Testis (tissue), 2 donors: ENCODE measurements at regions not wholly inside any gene's neighbourhood (a gene's known extent, or its start where the extent isn't known, plus 50 kb on each side); places are given as distances from the start of the nearest gene placed in this dataset.

Source experiments
- DNase-seq: peaks from one replicate; pipeline ENCODE4 v3.0.0-alpha.2; 2019
- H3K27ac ChIP-seq, 2 donors: fragments of 200-600 bp; sonication (generic); one replicate each; pipeline ENCODE4 v1.5.1; 2019
- H3K27me3 ChIP-seq: fragments of 200-600 bp; sonication (generic); one replicate; pipeline ENCODE4 v1.5.1; 2019
- H3K36me3 ChIP-seq: fragments of 200-600 bp; sonication (generic); one replicate; pipeline ENCODE4 v1.5.1; 2017; ENCODE audit warnings: low read depth; ENCODE audit errors: missing control alignments
- H3K4me1 ChIP-seq: fragments of 200-600 bp; sonication (generic); one replicate; pipeline ENCODE4 v1.5.1; 2019
- H3K4me3 ChIP-seq, 2 donors: fragments of 200-600 bp; sonication (generic); one replicate each; pipeline ENCODE4 v1.5.1; 2017 to 2019
- H3K9me3 ChIP-seq: fragments of 200-600 bp; sonication (generic); one replicate; pipeline ENCODE4 v1.5.1; 2017
- CTCF ChIP-seq, 3 experiments: fragments of 450-650 bp in 2 of 3; fragments of 200-600 bp in 1 of 3; sonication (generic) in 1 of 3; IDR thresholded peaks; one replicate each; pipeline ENCODE4 v1.5.1; 2016 to 2019; ENCODE audit warnings: antibody characterized with exemption in 3 of 3, mild to moderate bottlenecking in 2 of 3, moderate library complexity in 1 of 3
- POLR2A ChIP-seq: fragments of 450-650 bp; IDR thresholded peaks from one replicate; pipeline ENCODE4 v1.6.1; 2017; ENCODE audit warnings: antibody characterized with exemption, mild to moderate bottlenecking, moderate library complexity
- WGBS, 2 donors: methylation state at CpG; one replicate each; pipeline ENCODE4 v1.1.5; 2018; 5-methylcytosine and 5-hydroxymethylcytosine counted together
- intact Hi-C: fragments of 100-400 bp; cut with DNase I; formaldehyde crosslinking; loops from one replicate; pipeline ENCODE4 v1.15.1; 2023; ENCODE audit warnings: low total_unique reads

- Histone ChIP-seq H3K27me3 (no peaks in the 10 kb centered on the region), H3K27ac (no peak overlapping the region), H3K9me3 (no peaks in the 10 kb centered on the region), H3K36me3 (no peaks in the 10 kb centered on the region), H3K4me3 (no peak overlapping the region), H3K4me1 (no peaks in the 10 kb centered on the region)
- DNase-seq, result no peak
- TF ChIP-seq CTCF (IDR thresholded peaks at IDR 0.05) (no peak), POLR2A (no peak)
- intact Hi-C loops, result no loop called here
- WGBS, 2 donors, result 88 to 94% methylated on average over 4 of the region's 4 CpGs
Measured at GRCh38 chr17:12530161-12530560, 135.5 kb upstream of the MYOCD start.

GRCh38 chr17:12536021-12536420 lies 129.7 kb upstream of the MYOCD start:
- intact Hi-C loops, result no loop called here
- 90 to 91% methylated on average over 3 of the region's 3 CpGs for WGBS, 2 donors

GRCh38 chr17:12536472-12536871 lies 129.2 kb upstream of the MYOCD start:
- Histone ChIP-seq H3K27ac (no peak overlapping the region), H3K9me3 (no peaks in the 10 kb centered on the region), H3K36me3 (no peaks in the 10 kb centered on the region), H3K4me3 (no peak overlapping the region), H3K4me1 (no peaks in the 10 kb centered on the region), H3K27me3 (no peaks in the 10 kb centered on the region)
- TF ChIP-seq CTCF (IDR thresholded peaks at IDR 0.05) (no peak), POLR2A (no peak)
- WGBS, 2 donors, result 90 to 96% methylated on average over 1 of the region's 1 CpG
- intact Hi-C loops, result no loop called here
- no peak for DNase-seq

More at GRCh38 chr17:12536021-12536420, 129.7 kb upstream of the MYOCD start:
- DNase-seq, result no peak
- no peak overlapping the region for H3K4me3 ChIP-seq
- H3K36me3 ChIP-seq, result no peaks in the 10 kb centered on the region
- H3K27ac ChIP-seq, result no peak overlapping the region
- H3K9me3 ChIP-seq, result no peaks in the 10 kb centered on the region
- no peaks in the 10 kb centered on the region for H3K4me1 ChIP-seq
- H3K27me3 ChIP-seq, result no peaks in the 10 kb centered on the region
- TF ChIP-seq POLR2A (no peak), CTCF (IDR thresholded peaks at IDR 0.05) (no peak)

- Histone ChIP-seq H3K4me1 (no peaks in the 10 kb centered on the region), H3K27ac (no peak overlapping the region), H3K4me3 (no peak overlapping the region), H3K27me3 (no peaks in the 10 kb centered on the region), H3K9me3 (no peaks in the 10 kb centered on the region), H3K36me3 (no peaks in the 10 kb centered on the region)
- TF ChIP-seq POLR2A, result no peak
- no peak for TF ChIP-seq CTCF (IDR thresholded peaks at IDR 0.05)
- intact Hi-C loops, result no loop called here
- DNase-seq, result no peak
- 90 to 92% methylated on average over 3 of the region's 3 CpGs for WGBS, 2 donors
Measured at GRCh38 chr17:12537436-12537835, 128.3 kb upstream of the MYOCD start.

GRCh38 chr17:12538003-12538402 lies 127.7 kb upstream of the MYOCD start:
- H3K9me3 ChIP-seq, result no peaks in the 10 kb centered on the region
- TF ChIP-seq POLR2A (no peak), CTCF (IDR thresholded peaks at IDR 0.05) (no peak)
- H3K27ac ChIP-seq, result no peak overlapping the region
- intact Hi-C loops, result no loop called here
- DNase-seq, result no peak
- H3K4me1 ChIP-seq, result no peaks in the 10 kb centered on the region
- H3K36me3 ChIP-seq, result no peaks in the 10 kb centered on the region
- no peaks in the 10 kb centered on the region for H3K27me3 ChIP-seq
- H3K4me3 ChIP-seq, result no peak overlapping the region
- 75 to 86% methylated on average over 2 of the region's 2 CpGs for WGBS, 2 donors
